ENCODE measurements at regions not wholly inside any gene's neighbourhood (a gene's known extent, or its start where the extent isn't known, plus 50 kb on each side); places are given as distances from the start of the nearest gene placed in this dataset.
"Not testable (repeated sequence)": the region's sequence is repeated elsewhere in the genome, so short reads cannot be mapped to it uniquely, and the experiment has no call there.

DNA sequence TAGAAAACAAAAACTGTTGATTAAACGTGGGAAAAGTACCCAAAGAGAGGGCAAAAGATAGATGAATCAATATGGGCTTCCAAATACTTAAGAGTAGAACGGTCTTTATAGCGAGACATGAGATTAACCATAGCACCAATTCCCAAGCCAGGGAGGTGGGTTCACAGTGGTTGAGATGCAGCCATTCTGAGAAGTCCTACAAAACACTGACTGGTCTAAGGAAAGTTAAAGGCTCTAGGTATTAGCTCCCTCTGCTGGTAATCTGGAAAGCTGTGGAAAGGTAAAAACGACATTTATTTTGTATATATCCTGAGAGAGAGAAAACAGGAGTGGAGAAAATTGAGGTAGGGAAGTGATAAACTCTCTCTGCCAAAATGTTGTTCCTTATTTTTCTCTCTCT lies 61.7 kb downstream of the HSFY1 start:
- TF ChIP-seq POLR2A (IDR thresholded peaks at IDR 0.05) = not testable (repeated sequence)
- TF ChIP-seq, protein P1, sequence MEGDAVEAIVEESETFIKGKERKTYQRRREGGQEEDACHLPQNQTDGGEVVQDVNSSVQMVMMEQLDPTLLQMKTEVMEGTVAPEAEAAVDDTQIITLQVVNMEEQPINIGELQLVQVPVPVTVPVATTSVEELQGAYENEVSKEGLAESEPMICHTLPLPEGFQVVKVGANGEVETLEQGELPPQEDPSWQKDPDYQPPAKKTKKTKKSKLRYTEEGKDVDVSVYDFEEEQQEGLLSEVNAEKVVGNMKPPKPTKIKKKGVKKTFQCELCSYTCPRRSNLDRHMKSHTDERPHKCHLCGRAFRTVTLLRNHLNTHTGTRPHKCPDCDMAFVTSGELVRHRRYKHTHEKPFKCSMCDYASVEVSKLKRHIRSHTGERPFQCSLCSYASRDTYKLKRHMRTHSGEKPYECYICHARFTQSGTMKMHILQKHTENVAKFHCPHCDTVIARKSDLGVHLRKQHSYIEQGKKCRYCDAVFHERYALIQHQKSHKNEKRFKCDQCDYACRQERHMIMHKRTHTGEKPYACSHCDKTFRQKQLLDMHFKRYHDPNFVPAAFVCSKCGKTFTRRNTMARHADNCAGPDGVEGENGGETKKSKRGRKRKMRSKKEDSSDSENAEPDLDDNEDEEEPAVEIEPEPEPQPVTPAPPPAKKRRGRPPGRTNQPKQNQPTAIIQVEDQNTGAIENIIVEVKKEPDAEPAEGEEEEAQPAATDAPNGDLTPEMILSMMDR (IDR thresholded peaks at IDR 0.05) = not testable (repeated sequence)

All from Peyer's patch (tissue), 4 donors.